VCaP (cell line): ENCODE measurements at regions not wholly inside any gene's neighbourhood (a gene's known extent, or its start where the extent isn't known, plus 50 kb on each side); places are given as distances from the start of the nearest gene placed in this dataset.

Source experiments
- H3K27ac ChIP-seq: fragments of 450-650 bp; 2 replicates; pipeline ENCODE4 v1.5.1; 2017
- CTCF ChIP-seq: fragments of 450-650 bp; conservative IDR thresholded peaks from 2 replicates; pipeline ENCODE4 v1.5.1; 2017; ENCODE audit warnings: mild to moderate bottlenecking, moderate library complexity

GRCh38 chr22:26857169-26857568, 199.8 kb downstream of the MIAT start:
- TF ChIP-seq CTCF = no peak
- H3K27ac ChIP-seq = no peak overlapping the region

GRCh38 chr22:26860301-26860700, 202.9 kb downstream of the MIAT start:
- H3K27ac ChIP-seq = no peak overlapping the region
- TF ChIP-seq CTCF = no peak

GRCh38 chr22:26865021-26865420, 207.6 kb downstream of the MIAT start:
- no peak overlapping the region for H3K27ac ChIP-seq
- TF ChIP-seq CTCF = no peak

GRCh38 chr22:26883393-26883792, 226.0 kb downstream of the MIAT start:
- no peak overlapping the region for H3K27ac ChIP-seq
- no peak for TF ChIP-seq CTCF

GRCh38 chr22:26884921-26885320, 227.5 kb downstream of the MIAT start:
- no peak overlapping the region for H3K27ac ChIP-seq
- no peak for TF ChIP-seq CTCF

- no peak overlapping the region for H3K27ac ChIP-seq
- no peak for TF ChIP-seq CTCF
These were observed 228.3 kb downstream of the MIAT start for GRCh38 chr22:26885441-26886261.

- no peak overlapping the region for H3K27ac ChIP-seq
- TF ChIP-seq CTCF = no peak
These were observed 230.1 kb downstream of the MIAT start for GRCh38 chr22:26887456-26887855.
